Endothelial cell of umbilical vein (primary cell): ENCODE measurements at regions not wholly inside any gene's neighbourhood (a gene's known extent, or its start where the extent isn't known, plus 50 kb on each side); places are given as distances from the start of the nearest gene placed in this dataset.

Experiments
- MYC ChIP-seq: IDR thresholded peaks from one replicate; pipeline ENCODE4 v1.6.1; 2011; ENCODE audit warnings: mild to moderate bottlenecking, low read depth, low read length
- POLR2A ChIP-seq: IDR thresholded peaks from 2 replicates; pipeline ENCODE4 v1.6.1; 2012; ENCODE audit warnings: low read depth, mild to moderate bottlenecking, control low read depth, low read length
- TF ChIP-seq, protein P1 (sequence below): IDR thresholded peaks from 2 replicates; pipeline ENCODE4 v1.6.1; 2011; ENCODE audit not compliant: insufficient read depth, insufficient read length

DNA sequence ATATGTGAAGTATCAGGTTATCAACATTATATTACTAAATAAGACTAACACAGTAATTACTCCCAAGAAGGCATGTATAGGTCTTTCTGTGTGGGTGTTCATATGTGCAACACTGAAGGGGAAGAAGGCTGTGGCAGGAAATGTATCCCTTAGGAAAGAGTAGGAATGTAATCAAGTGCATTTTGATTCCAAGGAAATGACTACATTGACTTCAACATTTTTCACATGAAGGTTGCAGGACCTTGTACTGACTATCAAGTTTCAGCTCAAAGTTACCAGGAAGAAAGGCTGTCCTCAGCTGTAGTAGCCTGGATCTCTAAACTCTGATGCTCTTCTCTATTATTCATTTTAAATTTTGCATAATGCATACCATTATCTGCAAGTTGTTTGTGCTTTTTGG lies 680.8 kb downstream of the NYAP2 start:
- TF ChIP-seq MYC (no peak), POLR2A (no peak)
- TF ChIP-seq, protein P1, sequence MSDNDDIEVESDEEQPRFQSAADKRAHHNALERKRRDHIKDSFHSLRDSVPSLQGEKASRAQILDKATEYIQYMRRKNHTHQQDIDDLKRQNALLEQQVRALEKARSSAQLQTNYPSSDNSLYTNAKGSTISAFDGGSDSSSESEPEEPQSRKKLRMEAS, result no peak
